ENCODE measurements at regions not wholly inside any gene's neighbourhood (a gene's known extent, or its start where the extent isn't known, plus 50 kb on each side); places are given as distances from the start of the nearest gene placed in this dataset.

- TF ChIP-seq POLR2A (IDR thresholded peaks at IDR 0.05; ENCODE audit: low read length) (no peak), GATA1 (IDR thresholded peaks at IDR 0.05; ENCODE audit: low read depth, low read length) (no peak)
- DNase-seq: no peak
Measured at GRCh38 chr16:82518811-82519210, 108.0 kb upstream of the CDH13 start.

- no peak for DNase-seq
- TF ChIP-seq GATA1 (IDR thresholded peaks at IDR 0.05; ENCODE audit: low read depth, low read length): no peak
- no peak for TF ChIP-seq POLR2A (IDR thresholded peaks at IDR 0.05; ENCODE audit: low read length)
Measured at GRCh38 chr16:82514262-82514661, 112.5 kb upstream of the CDH13 start.

- DNase-seq: no peak
Measured at GRCh38 chr16:82510789-82511305, 115.9 kb upstream of the CDH13 start.

GRCh38 chr16:82509691-82510430 is 116.9 kb upstream of the CDH13 start:
- TF ChIP-seq POLR2A (IDR thresholded peaks at IDR 0.05; ENCODE audit: low read length): no peak
- TF ChIP-seq GATA1 (IDR thresholded peaks at IDR 0.05; ENCODE audit: low read depth, low read length): no peak
- DNase-seq: no peak

More at GRCh38 chr16:82510789-82511305, 115.9 kb upstream of the CDH13 start:
- no peak for TF ChIP-seq POLR2A (IDR thresholded peaks at IDR 0.05; ENCODE audit: low read length)
- TF ChIP-seq GATA1 (IDR thresholded peaks at IDR 0.05; ENCODE audit: low read depth, low read length): no peak

DNA sequence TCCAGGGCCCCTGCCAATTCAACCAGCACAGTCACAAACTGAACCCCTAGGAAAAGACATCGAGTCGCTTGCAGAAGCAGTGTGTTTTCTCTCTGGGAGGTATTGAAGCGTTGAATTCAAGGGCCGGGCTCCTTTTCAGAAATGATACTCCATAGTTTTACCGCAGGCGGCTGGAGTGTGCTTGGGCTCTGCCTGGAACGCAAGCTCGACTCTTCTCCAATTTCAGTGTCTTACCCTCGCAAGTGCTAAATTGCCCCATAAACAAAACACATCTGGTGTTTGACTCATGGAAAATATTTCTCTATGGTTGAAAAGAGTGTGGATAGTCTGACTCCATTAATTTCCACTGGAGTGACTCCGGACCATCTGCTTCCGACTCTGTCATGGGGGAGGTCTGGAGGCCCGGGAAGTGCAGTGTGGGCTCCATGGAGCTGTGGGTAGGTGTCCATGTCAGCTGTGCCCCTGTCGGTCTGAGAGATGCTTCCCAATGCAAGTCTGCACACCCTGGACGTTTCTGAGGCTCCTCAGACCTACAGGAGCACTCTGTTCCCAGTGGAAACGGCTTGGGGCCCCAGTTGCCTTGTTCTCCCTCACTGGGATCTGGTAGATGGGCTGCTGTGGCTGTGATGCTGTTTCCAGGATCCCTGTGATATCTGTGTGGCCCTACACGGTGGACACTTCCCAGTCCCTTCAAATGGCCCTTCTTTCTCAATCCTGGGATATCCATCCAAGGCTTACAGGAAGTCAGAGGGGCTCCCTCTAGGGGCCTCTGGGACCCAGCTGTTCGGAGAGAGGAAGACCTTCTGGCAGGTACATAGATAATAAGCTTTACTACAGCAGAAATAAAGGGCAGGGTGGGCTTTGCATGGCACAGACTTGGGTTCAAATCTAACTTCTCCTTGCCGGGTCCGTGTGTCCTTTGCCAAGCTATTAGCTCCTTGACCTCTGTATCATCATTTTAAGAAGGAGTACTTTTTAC is 119.8 kb upstream of the CDH13 start:
- DNase-seq: no peak
- TF ChIP-seq GATA1 (IDR thresholded peaks at IDR 0.05; ENCODE audit: low read depth, low read length): no peak
- TF ChIP-seq POLR2A (IDR thresholded peaks at IDR 0.05; ENCODE audit: low read length): no peak

DNA sequence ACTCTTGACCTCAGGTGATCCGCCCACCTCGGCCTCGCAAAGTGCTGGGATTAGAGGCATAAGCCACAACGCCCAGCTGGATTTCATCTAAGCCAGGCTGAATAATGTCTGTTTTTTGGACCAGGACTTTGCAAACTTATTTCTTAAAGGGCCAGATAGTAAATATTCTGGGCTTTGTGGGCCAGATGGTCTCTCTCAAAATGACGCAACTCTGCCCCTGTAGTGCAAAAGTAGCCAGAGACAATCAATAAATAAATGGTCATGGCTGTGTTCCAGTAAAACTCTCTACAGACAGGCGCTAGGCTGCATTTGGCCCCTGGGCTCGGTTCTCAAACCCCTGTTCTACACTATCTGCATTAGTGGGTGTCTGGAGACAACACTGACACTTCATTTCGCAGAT is 121.9 kb upstream of the CDH13 start:
- no peak for TF ChIP-seq GATA1 (IDR thresholded peaks at IDR 0.05; ENCODE audit: low read depth, low read length)
- TF ChIP-seq POLR2A (IDR thresholded peaks at IDR 0.05; ENCODE audit: low read length): no peak
- DNase-seq: no peak

GRCh38 chr16:82499302-82499701 is 127.5 kb upstream of the CDH13 start:
- no peak for DNase-seq
- TF ChIP-seq POLR2A (IDR thresholded peaks at IDR 0.05; ENCODE audit: low read length) (no peak), GATA1 (IDR thresholded peaks at IDR 0.05; ENCODE audit: low read depth, low read length) (no peak)

- TF ChIP-seq GATA1 (IDR thresholded peaks at IDR 0.05; ENCODE audit: low read depth, low read length) (no peak), POLR2A (IDR thresholded peaks at IDR 0.05; ENCODE audit: low read length) (no peak)
- DNase-seq: no peak
Measured at GRCh38 chr16:82497139-82497538, 129.6 kb upstream of the CDH13 start.

DNA sequence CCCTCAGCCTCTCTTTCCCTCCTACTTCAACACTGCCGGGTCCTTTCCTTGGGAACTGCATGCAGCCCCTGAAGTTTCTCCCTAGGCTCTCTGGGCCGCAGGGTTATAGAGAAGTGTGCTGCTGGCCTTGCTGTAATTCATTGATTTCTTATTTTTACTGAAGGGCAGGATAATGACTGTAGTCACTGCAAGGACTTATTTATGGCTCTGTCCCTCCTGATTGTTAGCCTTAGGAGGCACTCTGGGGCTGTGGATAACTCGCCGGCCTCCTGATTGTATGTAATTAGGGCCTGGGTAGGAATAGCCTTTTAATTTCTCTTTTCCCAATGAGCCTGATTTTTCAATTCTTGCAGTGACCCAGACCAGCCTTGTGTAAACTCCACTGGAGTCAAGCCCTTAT is 138.3 kb upstream of the CDH13 start:
- TF ChIP-seq GATA1 (IDR thresholded peaks at IDR 0.05; ENCODE audit: low read depth, low read length) (no peak), POLR2A (IDR thresholded peaks at IDR 0.05; ENCODE audit: low read length) (no peak)
- DNase-seq: no peak

DNA sequence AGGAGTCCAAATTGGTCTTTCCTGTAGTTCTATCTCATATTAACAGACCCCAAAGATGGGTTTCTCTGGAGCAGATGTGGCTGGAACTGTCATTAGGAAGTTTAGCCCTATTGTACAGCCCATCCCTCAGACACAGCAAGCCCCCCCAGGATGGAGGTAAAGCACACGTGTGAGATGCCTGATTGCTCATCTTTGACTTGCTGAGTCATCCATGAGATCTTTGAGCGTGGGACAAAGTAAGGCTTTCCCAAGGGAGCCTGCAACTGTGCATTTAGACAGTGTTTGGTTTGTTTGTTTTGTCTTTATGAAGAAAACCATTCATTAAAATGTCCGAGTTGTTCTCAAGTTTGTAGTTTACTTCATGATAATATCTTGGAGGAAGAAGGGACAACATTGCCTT is 145.3 kb upstream of the CDH13 start:
- TF ChIP-seq POLR2A (IDR thresholded peaks at IDR 0.05; ENCODE audit: low read length): no peak
- TF ChIP-seq GATA1 (IDR thresholded peaks at IDR 0.05; ENCODE audit: low read depth, low read length): no peak
- DNase-seq: no peak

GRCh38 chr16:82476786-82477185 is 150.0 kb upstream of the CDH13 start:
- DNase-seq: no peak
- TF ChIP-seq POLR2A (IDR thresholded peaks at IDR 0.05; ENCODE audit: low read length): no peak

- TF ChIP-seq POLR2A (IDR thresholded peaks at IDR 0.05; ENCODE audit: low read length): no peak
- no peak for TF ChIP-seq GATA1 (IDR thresholded peaks at IDR 0.05; ENCODE audit: low read depth, low read length)
- DNase-seq: no peak
Measured at GRCh38 chr16:82470620-82471152, 156.1 kb upstream of the CDH13 start.

DNA sequence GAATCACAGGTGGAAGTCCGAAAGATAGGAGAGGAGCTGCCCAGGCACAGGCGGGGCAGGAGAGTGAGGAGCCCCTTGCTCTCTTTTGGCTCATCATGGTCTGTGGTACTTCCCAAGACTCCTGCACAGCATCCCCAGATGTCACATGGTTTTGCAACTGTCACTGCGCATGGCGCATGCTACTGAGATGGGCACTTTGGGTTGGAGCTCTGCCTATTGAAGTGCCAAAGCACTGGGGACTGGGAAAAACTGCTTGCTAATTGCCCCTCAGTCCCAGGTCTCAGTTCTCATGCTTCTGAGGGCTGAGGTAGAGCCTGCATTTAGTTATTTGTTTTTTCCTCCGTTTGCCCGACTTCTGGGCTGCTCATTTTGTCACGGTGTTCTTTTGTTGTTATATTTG is 156.8 kb upstream of the CDH13 start:
- no peak for DNase-seq
- TF ChIP-seq POLR2A (IDR thresholded peaks at IDR 0.05; ENCODE audit: low read length) (no peak), GATA1 (IDR thresholded peaks at IDR 0.05; ENCODE audit: low read depth, low read length) (no peak)

DNA sequence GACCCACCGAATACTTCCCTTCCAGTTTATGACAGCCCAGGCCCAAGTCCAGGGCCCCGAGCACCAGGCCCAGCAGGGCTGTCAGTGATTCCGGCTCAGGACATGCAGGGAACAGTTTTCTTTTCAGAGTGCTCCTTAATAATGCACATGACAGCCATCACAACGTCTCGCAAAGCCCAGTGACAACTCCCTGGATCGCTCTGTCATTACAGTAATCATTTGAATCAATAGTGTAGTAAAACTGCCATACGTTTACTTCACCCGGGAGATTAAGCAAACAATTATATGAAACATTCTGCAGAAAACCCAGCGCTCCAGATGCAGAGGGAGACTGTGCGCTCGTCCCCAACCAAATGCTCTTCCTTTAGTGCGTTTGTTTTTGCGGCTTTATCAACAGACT is 162.6 kb upstream of the CDH13 start:
- DNase-seq: no peak
- no peak for TF ChIP-seq POLR2A (IDR thresholded peaks at IDR 0.05; ENCODE audit: low read length)
- TF ChIP-seq GATA1 (IDR thresholded peaks at IDR 0.05; ENCODE audit: low read depth, low read length): no peak

Data from erythroblast (primary cell).